ENCODE measurements at regions not wholly inside any gene's neighbourhood (a gene's known extent, or its start where the extent isn't known, plus 50 kb on each side); places are given as distances from the start of the nearest gene placed in this dataset.
"Not testable (repeated sequence)": the region's sequence is repeated elsewhere in the genome, so short reads cannot be mapped to it uniquely, and the experiment has no call there.

GRCh38 chr11:23471878-23472277 lies 611.6 kb upstream of the CCDC179 start:
- DNase-seq (ENCODE audit: low spot score) = no peak

GRCh38 chr11:23473782-23474181 lies 613.5 kb upstream of the CCDC179 start:
- no peak for DNase-seq (ENCODE audit: low spot score)

- DNase-seq (ENCODE audit: low spot score) = no peak
Observed at GRCh38 chr11:23480736-23481135, 620.5 kb upstream of the CCDC179 start.

- DNase-seq (ENCODE audit: low spot score) = not testable (repeated sequence)
Observed at GRCh38 chr11:23484146-23484545, 623.9 kb upstream of the CCDC179 start.

- not testable (repeated sequence) for DNase-seq (ENCODE audit: low spot score)
Observed at GRCh38 chr11:23484618-23485017, 624.3 kb upstream of the CCDC179 start.

- no peak for DNase-seq (ENCODE audit: low spot score)
Observed at GRCh38 chr11:23490557-23491235, 630.4 kb upstream of the CCDC179 start.

GRCh38 chr11:23494981-23495380 lies 634.7 kb upstream of the CCDC179 start:
- no peak for DNase-seq (ENCODE audit: low spot score)

GRCh38 chr11:23496340-23496739 lies 636.1 kb upstream of the CCDC179 start:
- no peak for DNase-seq (ENCODE audit: low spot score)

GRCh38 chr11:23497040-23497439 lies 636.8 kb upstream of the CCDC179 start:
- DNase-seq (ENCODE audit: low spot score) = no peak

GRCh38 chr11:23502389-23502788 lies 642.1 kb upstream of the CCDC179 start:
- DNase-seq (ENCODE audit: low spot score) = no peak

GRCh38 chr11:23502826-23503225 lies 642.6 kb upstream of the CCDC179 start:
- DNase-seq (ENCODE audit: low spot score) = no peak

GRCh38 chr11:23509023-23509422 lies 648.7 kb upstream of the CCDC179 start:
- DNase-seq (ENCODE audit: low spot score) = no peak

GRCh38 chr11:23509821-23510220 lies 649.5 kb upstream of the CCDC179 start:
- DNase-seq (ENCODE audit: low spot score) = no peak

GRCh38 chr11:23519194-23519593 lies 658.9 kb upstream of the CCDC179 start:
- DNase-seq (ENCODE audit: low spot score) = no peak

- DNase-seq (ENCODE audit: low spot score) = no peak
Observed at GRCh38 chr11:23520226-23520960, 660.1 kb upstream of the CCDC179 start.

- no peak for DNase-seq (ENCODE audit: low spot score)
Observed at GRCh38 chr11:23536907-23537306, 676.6 kb upstream of the CCDC179 start.

- DNase-seq (ENCODE audit: low spot score) = no peak
Observed at GRCh38 chr11:23539556-23539955, 679.3 kb upstream of the CCDC179 start.

GRCh38 chr11:23540101-23540561 lies 679.9 kb upstream of the CCDC179 start:
- DNase-seq (ENCODE audit: low spot score) = peak; percentile 7

GRCh38 chr11:23542189-23542588 lies 681.9 kb upstream of the CCDC179 start:
- no peak for DNase-seq (ENCODE audit: low spot score)

GRCh38 chr11:23542816-23543215 lies 682.5 kb upstream of the CCDC179 start:
- DNase-seq (ENCODE audit: low spot score) = no peak

GRCh38 chr11:23543651-23544222 lies 683.5 kb upstream of the CCDC179 start:
- no peak for DNase-seq (ENCODE audit: low spot score)

- DNase-seq (ENCODE audit: low spot score) = no peak
Observed at GRCh38 chr11:23551706-23552105, 691.4 kb upstream of the CCDC179 start.

GRCh38 chr11:23554002-23554401 lies 693.7 kb upstream of the CCDC179 start:
- no peak for DNase-seq (ENCODE audit: low spot score)
